Smooth muscle cell (in vitro differentiated cells): ENCODE measurements at regions not wholly inside any gene's neighbourhood (a gene's known extent, or its start where the extent isn't known, plus 50 kb on each side); places are given as distances from the start of the nearest gene placed in this dataset.

Experiments used
- DNase-seq: peaks from one replicate; lab custom pipeline; 2025; ENCODE audit not compliant: unreplicated experiment; lab: John Stamatoyannopoulos, UW
- H2AFZ ChIP-seq: fragments of 200-600 bp; sonication (generic); 2 replicates; pipeline ENCODE4 v1.6.0; 2016; ENCODE audit warnings: antibody characterized with exemption, low read depth, mild to moderate bottlenecking
- H3F3A ChIP-seq: fragments of 200-600 bp; sonication (generic); 2 replicates; pipeline ENCODE4 v1.6.0; 2017; ENCODE audit warnings: antibody characterized with exemption, low read depth
- H3K27ac ChIP-seq: fragments of 200-600 bp; sonication (generic); 2 replicates; pipeline ENCODE4 v1.5.1; 2016; ENCODE audit warnings: low read depth, mild to moderate bottlenecking
- H3K27me3 ChIP-seq: fragments of 200-600 bp; sonication (generic); 2 replicates; pipeline ENCODE4 v1.6.1; 2016; ENCODE audit warnings: low read depth, mild to moderate bottlenecking
- H3K36me3 ChIP-seq: fragments of 200-600 bp; sonication (generic); 2 replicates; pipeline ENCODE4 v1.5.1; 2016; ENCODE audit warnings: low read depth
- H3K4me1 ChIP-seq: fragments of 200-600 bp; sonication (generic); 2 replicates; pipeline ENCODE4 v1.5.1; 2016; ENCODE audit warnings: low read depth
- H3K4me2 ChIP-seq: fragments of 200-600 bp; sonication (generic); 2 replicates; pipeline ENCODE4 v1.6.0; 2016; ENCODE audit warnings: mild to moderate bottlenecking
- H3K4me3 ChIP-seq: fragments of 200-600 bp; sonication (generic); 2 replicates; pipeline ENCODE4 v1.5.1; 2016; ENCODE audit warnings: mild to moderate bottlenecking
- H3K79me2 ChIP-seq: fragments of 200-600 bp; sonication (generic); 2 replicates; pipeline ENCODE4 v1.6.0; 2016; ENCODE audit warnings: low read depth, mild to moderate bottlenecking
- H3K9ac ChIP-seq: fragments of 200-600 bp; sonication (generic); 2 replicates; pipeline ENCODE4 v1.6.0; 2016; ENCODE audit warnings: low read depth
- H3K9me3 ChIP-seq: fragments of 200-600 bp; sonication (generic); replicated peaks from 2 replicates; pipeline ENCODE4 v1.5.1; 2016; ENCODE audit warnings: low read depth
- H4K20me1 ChIP-seq: fragments of 200-600 bp; sonication (generic); 2 replicates; pipeline ENCODE4 v1.6.0; 2016; ENCODE audit warnings: low read depth
- CTCF ChIP-seq: fragments of 200-600 bp; sonication (generic); IDR thresholded peaks from 2 replicates; pipeline ENCODE4 v1.5.1; 2017; ENCODE audit warnings: borderline replicate concordance, mild to moderate bottlenecking, antibody characterized with exemption; ENCODE audit not compliant: insufficient read depth, poor library complexity, severe bottlenecking
- WGBS: methylation state at CpG from one replicate; pipeline ENCODE4 v1.1.7; 2016; ENCODE audit warnings: low lambda C conversion rate; 5-methylcytosine and 5-hydroxymethylcytosine counted together

GRCh38 chr6:14286144-14286543 lies 168.6 kb downstream of the CD83 start:
- Histone ChIP-seq H2AFZ (no peak overlapping the region), H3K4me1 (no peaks in the 10 kb centered on the region), H3K27me3 (no peaks in the 10 kb centered on the region), H3K27ac (no peak overlapping the region), H3K9me3 (no peaks in the 10 kb centered on the region), H4K20me1 (no peaks in the 10 kb centered on the region), H3F3A (no peaks in the 10 kb centered on the region), H3K79me2 (no peaks in the 10 kb centered on the region), H3K4me2 (no peak overlapping the region), H3K4me3 (no peak overlapping the region), H3K36me3 (no peaks in the 10 kb centered on the region), H3K9ac (no peak overlapping the region)
- WGBS, result 60% methylated on average over 5 of the region's 5 CpGs
- TF ChIP-seq CTCF, result no peak
- no peak for DNase-seq

- Histone ChIP-seq H3K79me2 (no peaks in the 10 kb centered on the region), H3K4me1 (no peaks in the 10 kb centered on the region), H3K36me3 (no peaks in the 10 kb centered on the region), H3K4me2 (no peak overlapping the region), H4K20me1 (no peaks in the 10 kb centered on the region), H3K4me3 (no peak overlapping the region), H3F3A (no peaks in the 10 kb centered on the region), H3K9me3 (no peaks in the 10 kb centered on the region), H2AFZ (no peak overlapping the region), H3K27me3 (no peaks in the 10 kb centered on the region), H3K9ac (no peak overlapping the region), H3K27ac (no peak overlapping the region)
- no peak for DNase-seq
- no peak for TF ChIP-seq CTCF
- WGBS, result 91% methylated on average over 1 of the region's 1 CpG
These were observed 169.3 kb downstream of the CD83 start for GRCh38 chr6:14286634-14287428.

- H3K36me3 ChIP-seq, result no peaks in the 10 kb centered on the region
- H3K4me3 ChIP-seq, result no peak overlapping the region
- H3F3A ChIP-seq, result no peaks in the 10 kb centered on the region
- no peaks in the 10 kb centered on the region for H3K9me3 ChIP-seq
- H2AFZ ChIP-seq, result no peak overlapping the region
- DNase-seq, result no peak
- H3K9ac ChIP-seq, result no peak overlapping the region
- H3K4me1 ChIP-seq, result no peaks in the 10 kb centered on the region
- H3K27me3 ChIP-seq, result no peaks in the 10 kb centered on the region
- no peak for TF ChIP-seq CTCF
- no peak overlapping the region for H3K27ac ChIP-seq
- H4K20me1 ChIP-seq, result no peaks in the 10 kb centered on the region
- H3K79me2 ChIP-seq, result no peaks in the 10 kb centered on the region
- H3K4me2 ChIP-seq, result no peak overlapping the region
These were observed 170.1 kb downstream of the CD83 start for GRCh38 chr6:14287707-14288106.

- Histone ChIP-seq H3K27ac (no peak overlapping the region), H3K4me2 (no peak overlapping the region), H4K20me1 (no peaks in the 10 kb centered on the region), H3K4me3 (no peak overlapping the region), H3F3A (no peaks in the 10 kb centered on the region), H2AFZ (no peak overlapping the region), H3K9ac (no peak overlapping the region), H3K9me3 (no peaks in the 10 kb centered on the region), H3K4me1 (no peaks in the 10 kb centered on the region), H3K36me3 (no peaks in the 10 kb centered on the region), H3K27me3 (no peaks in the 10 kb centered on the region), H3K79me2 (no peaks in the 10 kb centered on the region)
- TF ChIP-seq CTCF, result no peak
- no peak for DNase-seq
- 94% methylated on average over 3 of the region's 3 CpGs for WGBS
These were observed 171.3 kb downstream of the CD83 start for GRCh38 chr6:14288910-14289309.
